ENCODE measurements at regions not wholly inside any gene's neighbourhood (a gene's known extent, or its start where the extent isn't known, plus 50 kb on each side); places are given as distances from the start of the nearest gene placed in this dataset.
"Not testable (repeated sequence)": the region's sequence is repeated elsewhere in the genome, so short reads cannot be mapped to it uniquely, and the experiment has no call there.

DNA sequence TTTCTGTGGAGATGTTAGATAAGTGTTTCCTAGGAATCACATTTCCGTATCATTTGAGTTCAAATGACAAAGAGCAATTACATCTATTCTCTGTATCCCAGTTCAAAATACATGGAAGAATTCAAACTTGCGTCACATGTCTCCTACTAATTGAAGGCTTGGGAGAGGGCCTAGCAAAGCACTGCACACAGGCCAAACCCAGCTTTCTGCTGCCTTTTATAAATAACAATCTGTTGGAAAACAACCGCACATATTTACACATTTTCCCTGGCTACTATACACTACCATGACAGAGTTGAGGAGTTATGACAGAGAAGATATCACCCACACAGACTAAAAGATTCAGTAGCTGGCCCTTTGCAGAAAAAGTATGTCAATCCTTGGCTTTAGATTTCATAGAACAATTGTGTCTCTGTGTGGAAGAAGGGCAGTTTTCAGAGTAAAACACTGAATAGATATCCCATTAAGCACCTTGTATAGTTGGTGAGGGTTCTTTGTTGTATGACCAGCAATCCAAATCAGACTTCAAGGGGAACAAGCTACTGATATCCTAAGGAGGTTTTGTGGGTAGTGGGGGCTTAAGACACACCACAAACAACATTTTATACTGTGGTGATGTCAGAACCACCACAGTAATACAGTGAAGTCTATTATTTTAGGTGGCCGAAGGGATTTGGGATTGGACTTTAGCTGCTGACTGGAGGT is 861.3 kb downstream of the CCDC85A start:
- DNase-seq (no peak), ATAC-seq (no peak)
- Histone ChIP-seq H3K4me1 (no peaks in the 10 kb centered on the region), H3K27ac (no peak overlapping the region), H3K4me3 (no peak overlapping the region), H3K27me3 (no peaks in the 10 kb centered on the region), H3K9me3 (no peaks in the 10 kb centered on the region), H3K36me3 (no peaks in the 10 kb centered on the region)
- intact Hi-C loops (cut with DNase I) = no loop called here
- WGBS (ENCODE audit: insufficient coverage, low coverage, low lambda C conversion rate, missing lambda C conversion rate) = 60% methylated on average over 4 of the region's 4 CpGs
- TF ChIP-seq, protein P1, sequence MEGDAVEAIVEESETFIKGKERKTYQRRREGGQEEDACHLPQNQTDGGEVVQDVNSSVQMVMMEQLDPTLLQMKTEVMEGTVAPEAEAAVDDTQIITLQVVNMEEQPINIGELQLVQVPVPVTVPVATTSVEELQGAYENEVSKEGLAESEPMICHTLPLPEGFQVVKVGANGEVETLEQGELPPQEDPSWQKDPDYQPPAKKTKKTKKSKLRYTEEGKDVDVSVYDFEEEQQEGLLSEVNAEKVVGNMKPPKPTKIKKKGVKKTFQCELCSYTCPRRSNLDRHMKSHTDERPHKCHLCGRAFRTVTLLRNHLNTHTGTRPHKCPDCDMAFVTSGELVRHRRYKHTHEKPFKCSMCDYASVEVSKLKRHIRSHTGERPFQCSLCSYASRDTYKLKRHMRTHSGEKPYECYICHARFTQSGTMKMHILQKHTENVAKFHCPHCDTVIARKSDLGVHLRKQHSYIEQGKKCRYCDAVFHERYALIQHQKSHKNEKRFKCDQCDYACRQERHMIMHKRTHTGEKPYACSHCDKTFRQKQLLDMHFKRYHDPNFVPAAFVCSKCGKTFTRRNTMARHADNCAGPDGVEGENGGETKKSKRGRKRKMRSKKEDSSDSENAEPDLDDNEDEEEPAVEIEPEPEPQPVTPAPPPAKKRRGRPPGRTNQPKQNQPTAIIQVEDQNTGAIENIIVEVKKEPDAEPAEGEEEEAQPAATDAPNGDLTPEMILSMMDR (IDR thresholded peaks at IDR 0.05) = no peak
- no peak for TF ChIP-seq POLR2A (IDR thresholded peaks at IDR 0.05)

DNA sequence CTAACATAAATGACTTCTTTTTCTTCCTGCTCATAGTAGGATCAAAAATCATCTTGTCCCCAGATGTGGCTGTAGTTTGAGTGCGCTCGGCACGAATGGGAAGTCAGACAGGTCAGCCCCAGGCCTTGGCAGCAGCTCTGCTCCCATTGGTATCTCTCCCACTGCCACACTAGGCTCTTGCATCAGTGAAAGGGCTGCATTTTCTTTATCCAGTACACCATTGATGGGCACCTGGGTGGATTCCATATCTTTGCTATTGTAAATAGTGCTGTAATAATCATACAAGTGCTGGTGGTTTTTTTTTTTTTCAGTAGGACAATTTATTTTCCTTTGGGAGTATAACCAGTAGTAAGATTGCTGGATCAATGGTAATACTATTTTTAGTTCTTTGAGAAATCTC is 865.5 kb downstream of the CCDC85A start:
- no peak for ATAC-seq
- H3K27me3 ChIP-seq = no peaks in the 10 kb centered on the region
- TF ChIP-seq POLR2A (IDR thresholded peaks at IDR 0.05) = no peak
- TF ChIP-seq, protein P1 (IDR thresholded peaks at IDR 0.05) = no peak
- no peaks in the 10 kb centered on the region for H3K36me3 ChIP-seq
- no peak overlapping the region for H3K4me3 ChIP-seq
- no peak overlapping the region for H3K27ac ChIP-seq
- no peaks in the 10 kb centered on the region for H3K4me1 ChIP-seq
- H3K9me3 ChIP-seq = no peaks in the 10 kb centered on the region
- intact Hi-C loops (cut with DNase I) = no loop called here
- DNase-seq = no peak
- 46% methylated on average over 3 of the region's 3 CpGs for WGBS (ENCODE audit: insufficient coverage, low coverage, low lambda C conversion rate, missing lambda C conversion rate)

DNA sequence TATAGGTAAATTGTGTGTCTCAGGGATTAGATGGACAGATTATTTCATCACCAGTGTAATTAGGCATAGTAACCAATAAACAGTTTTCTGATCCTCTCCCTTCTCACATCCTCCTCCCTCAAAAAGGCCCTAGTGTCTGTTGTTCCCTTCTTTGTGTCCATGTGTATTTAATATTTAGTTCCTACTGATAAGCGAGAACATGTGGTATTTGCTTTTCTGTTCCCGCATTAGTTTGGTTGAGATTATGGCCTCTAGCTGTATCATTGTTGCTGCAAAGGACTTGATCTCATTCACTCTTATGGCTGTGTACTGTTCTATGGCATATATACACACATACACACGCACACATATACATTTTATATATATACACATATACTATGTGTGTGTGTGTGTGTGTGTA is 866.2 kb downstream of the CCDC85A start:
- no peak for DNase-seq

DNA sequence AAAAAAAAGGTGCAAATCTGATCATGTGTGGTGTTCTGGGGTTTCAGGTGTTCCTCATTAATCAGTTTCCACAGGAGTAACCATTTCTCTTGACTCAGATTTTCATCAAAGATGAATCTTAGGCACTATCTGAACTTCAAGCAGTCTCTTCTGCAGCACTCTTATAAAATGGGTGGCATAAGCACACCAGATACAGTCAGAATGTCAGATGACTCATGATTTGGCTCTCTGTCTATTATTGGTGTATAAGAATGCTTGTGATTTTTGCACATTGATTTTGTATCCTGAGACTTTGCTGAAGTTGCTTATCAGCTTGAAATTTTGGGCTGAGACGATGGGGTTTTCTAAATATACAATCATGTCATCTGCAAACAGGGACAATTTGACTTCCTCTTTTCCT is 882.5 kb downstream of the CCDC85A start:
- DNase-seq; H3K27me3 ChIP-seq; H3K4me3 ChIP-seq; H3K36me3 ChIP-seq; H3K9me3 ChIP-seq; intact Hi-C loops (cut with DNase I); H3K4me1 ChIP-seq; ATAC-seq; H3K27ac ChIP-seq: not testable (repeated sequence)
- WGBS (ENCODE audit: insufficient coverage, low coverage, low lambda C conversion rate, missing lambda C conversion rate) = 33% methylated on average over 1 of the region's 1 CpG

More for the DNA sequence above, 866.2 kb downstream of the CCDC85A start:
- Histone ChIP-seq H3K4me1 (no peaks in the 10 kb centered on the region), H3K9me3 (no peaks in the 10 kb centered on the region), H3K27ac (no peak overlapping the region), H3K36me3 (no peaks in the 10 kb centered on the region), H3K27me3 (no peaks in the 10 kb centered on the region), H3K4me3 (no peak overlapping the region)
- TF ChIP-seq POLR2A (IDR thresholded peaks at IDR 0.05) = no peak
- TF ChIP-seq, protein P1 (IDR thresholded peaks at IDR 0.05) = no peak
- WGBS (ENCODE audit: insufficient coverage, low coverage, low lambda C conversion rate, missing lambda C conversion rate) = 59% methylated on average over 3 of the region's 3 CpGs
- intact Hi-C loops (cut with DNase I) = no loop called here
- no peak for ATAC-seq

DNA sequence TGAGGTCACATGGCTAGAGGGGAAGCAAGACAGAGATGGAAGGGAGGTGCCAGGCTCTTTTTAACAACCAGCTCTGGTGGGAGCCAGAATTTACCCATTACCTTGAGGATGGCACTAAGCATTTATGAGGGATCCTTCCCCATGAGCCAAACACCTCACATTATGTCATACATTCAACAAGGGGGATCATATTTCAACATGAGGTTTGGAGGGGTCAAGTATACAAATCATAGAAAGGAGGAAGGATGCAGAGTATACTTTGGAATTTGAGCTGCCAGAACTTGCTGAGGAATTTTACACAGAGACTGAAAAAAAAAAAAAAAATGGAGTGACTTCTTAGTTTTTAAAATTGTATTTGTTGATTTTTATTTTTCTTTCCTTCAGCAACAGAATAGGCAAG is 891.4 kb downstream of the CCDC85A start:
- ATAC-seq (no peak), DNase-seq (no peak)
- Histone ChIP-seq H3K9me3 (no peaks in the 10 kb centered on the region), H3K27me3 (no peaks in the 10 kb centered on the region), H3K36me3 (no peaks in the 10 kb centered on the region), H3K27ac (no peak overlapping the region), H3K4me1 (no peaks in the 10 kb centered on the region), H3K4me3 (no peak overlapping the region)
- TF ChIP-seq, protein P1 (IDR thresholded peaks at IDR 0.05) = no peak
- TF ChIP-seq POLR2A (IDR thresholded peaks at IDR 0.05) = no peak
- intact Hi-C loops (cut with DNase I) = no loop called here
